ENCODE measurements at regions not wholly inside any gene's neighbourhood (a gene's known extent, or its start where the extent isn't known, plus 50 kb on each side); places are given as distances from the start of the nearest gene placed in this dataset.

DNA sequence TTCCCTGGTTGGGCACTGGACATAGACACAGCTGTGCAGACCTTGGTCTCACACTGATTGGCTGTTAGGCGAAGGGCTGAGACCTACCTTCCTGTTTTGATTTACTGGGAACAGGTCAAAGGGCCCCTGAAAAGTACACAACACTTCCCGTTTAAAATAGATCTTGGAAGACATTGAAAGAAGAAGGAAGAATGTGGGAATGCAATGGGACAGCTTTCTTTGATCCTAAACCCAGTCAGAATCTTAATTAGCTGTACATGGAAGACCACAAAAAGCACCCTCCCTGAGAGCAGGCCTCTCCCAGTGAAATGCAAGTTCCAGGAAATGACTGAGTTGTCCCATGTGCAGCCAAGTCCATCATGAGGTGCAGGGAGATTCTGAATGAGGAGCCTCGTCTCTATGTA is 83.6 kb upstream of the EXOC2 start:
- TF ChIP-seq CTCF (IDR thresholded peaks at IDR 0.05; ENCODE audit: poor library complexity) (no peak), EZH2 (IDR thresholded peaks at IDR 0.05; ENCODE audit: borderline replicate concordance) (no peak), EZH2phosphoT487 (IDR thresholded peaks at IDR 0.05; ENCODE audit: low read depth, severe bottlenecking, unreplicated experiment) (no peak)

All from hepatocyte (in vitro differentiated cells).